A673 (cell line): ENCODE measurements at regions not wholly inside any gene's neighbourhood (a gene's known extent, or its start where the extent isn't known, plus 50 kb on each side); places are given as distances from the start of the nearest gene placed in this dataset.

Experiments
- BruUV-seq: library from RNA; stranded (reverse); fragments of 400-500 nt; replicated peaks from 2 replicates; lab custom pipeline; 2021; lab: Mats Ljungman, UMichigan
- CTCF ChIA-PET: fragments of 300-600 bp; sonication (Branson Sonifier 250); formaldehyde crosslinking; loops from one replicate; lab custom pipeline; 2022; ENCODE audit warnings: antibody characterized with exemption; lab: Charles Lee
- POLR2A ChIA-PET: fragments of 300-600 bp; sonication (Branson Sonifier 250); formaldehyde crosslinking; loops from one replicate; lab custom pipeline; 2022; ENCODE audit warnings: antibody characterized with exemption; ENCODE audit not compliant: low non-redundant PET; lab: Charles Lee
- DNase-seq: peaks from one replicate; pipeline ENCODE4 v3.0.0-alpha.2; 2015; ENCODE audit warnings: low spot score
- H3K27ac ChIP-seq: fragments of 200-600 bp; sonication (generic); 2 replicates; pipeline ENCODE4 v1.5.1; 2016; ENCODE audit warnings: mixed run types, low read depth, mild to moderate bottlenecking, mixed read lengths, antibody characterized with exemption, low read length; ENCODE audit not compliant: poor library complexity, severe bottlenecking
- H3K27me3 ChIP-seq: fragments of 200-600 bp; sonication (generic); replicated peaks from 2 replicates; pipeline ENCODE4 v1.6.1; 2017; ENCODE audit warnings: mixed run types, low read depth, mild to moderate bottlenecking, mixed read lengths, antibody characterized with exemption, low read length; ENCODE audit not compliant: insufficient read depth, poor library complexity
- H3K36me3 ChIP-seq: fragments of 200-600 bp; sonication (generic); 2 replicates; pipeline ENCODE4 v1.6.1; 2016; ENCODE audit warnings: mixed run types, mild to moderate bottlenecking, mixed read lengths, antibody characterized with exemption, low read length; ENCODE audit not compliant: insufficient read depth, poor library complexity, severe bottlenecking
- H3K4me1 ChIP-seq: fragments of 200-600 bp; sonication (generic); 2 replicates; pipeline ENCODE4 v1.6.1; 2017; ENCODE audit warnings: mixed run types, mild to moderate bottlenecking, mixed read lengths, antibody characterized with exemption, low read length; ENCODE audit not compliant: insufficient read depth, poor library complexity, severe bottlenecking
- H3K4me3 ChIP-seq: fragments of 200-600 bp; sonication (generic); 2 replicates; pipeline ENCODE4 v1.5.1; 2016; ENCODE audit warnings: low read depth, mixed run types, mild to moderate bottlenecking, mixed read lengths, low read length; ENCODE audit not compliant: poor library complexity, severe bottlenecking
- H3K9me3 ChIP-seq: fragments of 200-600 bp; sonication (generic); 2 replicates; pipeline ENCODE4 v1.6.1; 2016; ENCODE audit warnings: mixed run types, low read depth, mild to moderate bottlenecking, mixed read lengths, antibody characterized with exemption, low read length; ENCODE audit not compliant: poor library complexity, severe bottlenecking
- CTCF ChIP-seq: fragments of 300-800, 200-600 bp; sonication (generic); conservative IDR thresholded peaks from 2 replicates; pipeline ENCODE4 v1.5.1; 2017; ENCODE audit warnings: low read depth, mild to moderate bottlenecking, antibody characterized with exemption, low read length, moderate library complexity, mixed read lengths
- EZH2 ChIP-seq: fragments of 200-600 bp; sonication (generic); IDR thresholded peaks from 2 replicates; pipeline ENCODE4 v1.6.1; 2017; ENCODE audit warnings: borderline replicate concordance, low read depth, mild to moderate bottlenecking, mixed read lengths, antibody characterized with exemption, low read length; ENCODE audit not compliant: poor library complexity, severe bottlenecking
- intact Hi-C: fragments of 100-400 bp; cut with micrococcal nuclease; formaldehyde crosslinking; loops from one replicate; pipeline ENCODE4 v1.10.0; 2022; ENCODE audit not compliant: unreplicated experiment

- Histone ChIP-seq H3K27ac (no peak overlapping the region), H3K27me3 (no peaks in the 10 kb centered on the region), H3K36me3 (no peaks in the 10 kb centered on the region), H3K4me1 (no peaks in the 10 kb centered on the region), H3K4me3 (no peak overlapping the region), H3K9me3 (no peaks in the 10 kb centered on the region)
- no peak for DNase-seq
- TF ChIP-seq EZH2 (no peak), CTCF (no peak)
- POLR2A ChIA-PET = no interaction called here
- BruUV-seq = no TSS peak
- CTCF ChIA-PET = no interaction called here
- intact Hi-C loops = no loop called here
Observed at GRCh38 chr15:38090223-38090622, 155.8 kb downstream of the TMCO5A start.

DNA sequence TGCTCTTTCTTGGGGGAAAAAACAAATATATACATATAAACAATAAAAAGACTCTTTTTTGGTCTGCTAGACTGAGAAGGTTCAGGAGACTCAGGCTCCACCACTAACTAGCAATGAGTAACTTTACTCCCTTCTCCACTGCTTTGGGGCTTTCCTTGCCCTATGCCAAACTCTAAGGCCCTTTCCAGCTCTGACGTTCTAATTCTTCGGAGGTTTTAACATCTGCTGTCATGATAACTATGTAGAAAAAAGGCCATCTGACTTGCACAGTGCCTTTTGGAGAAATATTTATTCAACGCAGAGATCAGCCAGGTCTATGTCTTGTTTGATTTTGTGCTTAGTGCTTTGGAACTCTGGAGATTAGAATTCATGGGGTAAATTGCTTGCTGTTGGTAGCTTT lies 156.2 kb downstream of the TMCO5A start:
- H3K4me1 ChIP-seq = no peaks in the 10 kb centered on the region
- BruUV-seq = no TSS peak
- no peaks in the 10 kb centered on the region for H3K27me3 ChIP-seq
- TF ChIP-seq CTCF (no peak), EZH2 (no peak)
- H3K9me3 ChIP-seq = no peaks in the 10 kb centered on the region
- DNase-seq = no peak
- CTCF ChIA-PET = no interaction called here
- no peak overlapping the region for H3K4me3 ChIP-seq
- no peaks in the 10 kb centered on the region for H3K36me3 ChIP-seq
- intact Hi-C loops = no loop called here
- POLR2A ChIA-PET = no interaction called here
- no peak overlapping the region for H3K27ac ChIP-seq

- POLR2A ChIA-PET = no interaction called here
- H3K36me3 ChIP-seq = no peaks in the 10 kb centered on the region
- H3K27me3 ChIP-seq = no peaks in the 10 kb centered on the region
- no peak overlapping the region for H3K27ac ChIP-seq
- no peak overlapping the region for H3K4me3 ChIP-seq
- TF ChIP-seq CTCF (no peak), EZH2 (no peak)
- DNase-seq = no peak
- H3K9me3 ChIP-seq = no peaks in the 10 kb centered on the region
- intact Hi-C loops = no loop called here
- CTCF ChIA-PET = no interaction called here
- no TSS peak for BruUV-seq
- no peaks in the 10 kb centered on the region for H3K4me1 ChIP-seq
Observed at GRCh38 chr15:38091078-38091645, 156.7 kb downstream of the TMCO5A start.
